ENCODE measurements at regions not wholly inside any gene's neighbourhood (a gene's known extent, or its start where the extent isn't known, plus 50 kb on each side); places are given as distances from the start of the nearest gene placed in this dataset.

GRCh38 chr2:100222844-100223243, 80.5 kb upstream of the AFF3 start:
- no peak for FAIRE-seq
- DNase-seq (ENCODE audit: insufficient read length, low spot score) = no peak
- no peak for TF ChIP-seq POLR2AphosphoS5 (IDR thresholded peaks at IDR 0.05; ENCODE audit: low read depth, low read length)
- TF ChIP-seq POLR2A (IDR thresholded peaks at IDR 0.05; ENCODE audit: low read depth, low read length) = no peak
- no peak for TF ChIP-seq POU2F2 (IDR thresholded peaks at IDR 0.05; ENCODE audit: low read depth, low read length)
- TF ChIP-seq TAF1 (IDR thresholded peaks at IDR 0.05; ENCODE audit: low read depth, low read length) = no peak
- no peak for TF ChIP-seq PAX5 (IDR thresholded peaks at IDR 0.05; ENCODE audit: insufficient read depth, low read length, severe bottlenecking)

GRCh38 chr2:100218552-100218951, 76.2 kb upstream of the AFF3 start:
- no peak for FAIRE-seq
- TF ChIP-seq POLR2AphosphoS5 (IDR thresholded peaks at IDR 0.05; ENCODE audit: low read depth, low read length) = no peak
- TF ChIP-seq TAF1 (IDR thresholded peaks at IDR 0.05; ENCODE audit: low read depth, low read length) = no peak
- TF ChIP-seq SPI1 (IDR thresholded peaks at IDR 0.05; ENCODE audit: low read depth, low read length) = no peak
- no peak for TF ChIP-seq POLR2A (IDR thresholded peaks at IDR 0.05; ENCODE audit: low read depth, low read length)
- TF ChIP-seq PAX5 (IDR thresholded peaks at IDR 0.05; ENCODE audit: insufficient read depth, low read length, severe bottlenecking) = no peak
- no peak for TF ChIP-seq POU2F2 (IDR thresholded peaks at IDR 0.05; ENCODE audit: low read depth, low read length)
- no peak for DNase-seq (ENCODE audit: insufficient read length, low spot score)

DNA sequence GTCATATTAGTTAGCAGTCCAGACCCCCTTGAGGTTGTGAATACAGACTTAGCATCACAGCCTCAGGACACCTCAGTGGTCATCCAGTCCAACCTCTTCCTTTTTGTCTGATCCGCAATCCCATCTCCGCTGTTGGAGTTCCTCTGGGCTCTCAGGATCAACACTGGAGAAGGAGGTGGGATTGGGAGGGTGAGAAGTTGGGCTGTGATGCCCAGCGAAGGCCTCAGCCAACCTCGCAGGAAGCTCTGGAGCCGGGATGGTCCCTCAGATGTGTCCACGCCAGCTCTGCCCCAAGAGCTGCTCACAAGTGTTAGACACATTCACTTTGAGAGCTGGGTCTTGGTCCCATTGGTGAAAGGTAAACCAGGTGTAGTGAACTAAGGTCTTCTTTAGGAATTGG, 74.9 kb upstream of the AFF3 start:
- DNase-seq (ENCODE audit: insufficient read length, low spot score) (no peak), FAIRE-seq (no peak)
- no peak for TF ChIP-seq POU2F2 (IDR thresholded peaks at IDR 0.05; ENCODE audit: low read depth, low read length)
- no peak for TF ChIP-seq POLR2A (IDR thresholded peaks at IDR 0.05; ENCODE audit: low read depth, low read length)
- no peak for TF ChIP-seq SPI1 (IDR thresholded peaks at IDR 0.05; ENCODE audit: low read depth, low read length)
- TF ChIP-seq TAF1 (IDR thresholded peaks at IDR 0.05; ENCODE audit: low read depth, low read length) = no peak
- no peak for TF ChIP-seq PAX5 (IDR thresholded peaks at IDR 0.05; ENCODE audit: insufficient read depth, low read length, severe bottlenecking)
- no peak for TF ChIP-seq POLR2AphosphoS5 (IDR thresholded peaks at IDR 0.05; ENCODE audit: low read depth, low read length)

DNA sequence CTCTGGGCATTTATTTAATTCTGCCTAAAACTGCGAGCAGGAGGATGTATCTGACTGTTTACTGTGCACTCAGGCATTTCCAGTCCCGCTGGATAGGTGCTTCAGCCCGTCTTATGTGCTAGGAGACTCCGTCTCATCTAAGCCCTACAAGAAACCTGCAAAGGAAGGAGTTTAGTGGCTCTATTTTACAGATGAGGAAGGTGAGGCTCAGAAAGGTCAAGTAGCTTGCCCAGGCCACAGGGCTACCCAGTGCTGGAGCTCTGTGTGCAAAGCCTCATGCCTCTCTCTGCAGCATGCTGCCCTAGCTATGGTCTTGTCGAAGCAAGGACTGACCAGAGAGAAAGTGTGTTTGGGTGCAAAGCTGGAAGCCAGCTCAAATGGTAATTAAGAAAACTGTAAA, 73.6 kb upstream of the AFF3 start:
- DNase-seq (ENCODE audit: insufficient read length, low spot score) = no peak
- TF ChIP-seq POU2F2 (IDR thresholded peaks at IDR 0.05; ENCODE audit: low read depth, low read length) = no peak
- no peak for TF ChIP-seq SPI1 (IDR thresholded peaks at IDR 0.05; ENCODE audit: low read depth, low read length)
- TF ChIP-seq PAX5 (IDR thresholded peaks at IDR 0.05; ENCODE audit: insufficient read depth, low read length, severe bottlenecking) = no peak
- TF ChIP-seq POLR2A (IDR thresholded peaks at IDR 0.05; ENCODE audit: low read depth, low read length) = no peak
- TF ChIP-seq TAF1 (IDR thresholded peaks at IDR 0.05; ENCODE audit: low read depth, low read length) = no peak
- no peak for TF ChIP-seq POLR2AphosphoS5 (IDR thresholded peaks at IDR 0.05; ENCODE audit: low read depth, low read length)
- FAIRE-seq = no peak

DNA sequence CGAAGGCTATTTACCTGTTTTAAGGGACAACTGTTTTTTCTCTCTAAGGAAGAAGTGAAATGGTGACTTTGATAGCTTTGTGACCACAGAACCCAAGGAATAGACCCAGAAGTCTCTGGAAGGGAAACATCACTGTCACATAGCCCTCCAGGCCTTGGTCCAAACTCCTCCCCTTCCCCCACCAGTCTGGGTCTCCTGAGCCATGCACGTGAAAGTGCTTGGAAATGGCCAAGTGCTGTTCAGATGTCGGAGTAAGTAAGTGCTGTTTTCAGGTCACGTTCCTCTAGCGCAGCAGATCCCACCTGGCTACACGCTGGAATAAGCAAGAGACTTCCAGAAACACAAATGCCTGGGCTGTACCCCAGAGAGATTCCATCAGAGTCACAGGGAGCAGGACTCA, 73.0 kb upstream of the AFF3 start:
- DNase-seq (ENCODE audit: insufficient read length, low spot score) = no peak
- TF ChIP-seq POU2F2 (IDR thresholded peaks at IDR 0.05; ENCODE audit: low read depth, low read length) (no peak), POLR2A (IDR thresholded peaks at IDR 0.05; ENCODE audit: low read depth, low read length) (no peak), SPI1 (IDR thresholded peaks at IDR 0.05; ENCODE audit: low read depth, low read length) (no peak), PAX5 (IDR thresholded peaks at IDR 0.05; ENCODE audit: insufficient read depth, low read length, severe bottlenecking) (no peak), TAF1 (IDR thresholded peaks at IDR 0.05; ENCODE audit: low read depth, low read length) (no peak), POLR2AphosphoS5 (IDR thresholded peaks at IDR 0.05; ENCODE audit: low read depth, low read length) (no peak)
- no peak for FAIRE-seq

- FAIRE-seq (no peak), DNase-seq (ENCODE audit: insufficient read length, low spot score) (no peak)
- TF ChIP-seq TAF1 (IDR thresholded peaks at IDR 0.05; ENCODE audit: low read depth, low read length) (no peak), POLR2A (IDR thresholded peaks at IDR 0.05; ENCODE audit: low read depth, low read length) (no peak), PAX5 (IDR thresholded peaks at IDR 0.05; ENCODE audit: insufficient read depth, low read length, severe bottlenecking) (no peak), POLR2AphosphoS5 (IDR thresholded peaks at IDR 0.05; ENCODE audit: low read depth, low read length) (no peak), SPI1 (IDR thresholded peaks at IDR 0.05; ENCODE audit: low read depth, low read length) (no peak), POU2F2 (IDR thresholded peaks at IDR 0.05; ENCODE audit: low read depth, low read length) (no peak)
These were observed 72.0 kb upstream of the AFF3 start for GRCh38 chr2:100214265-100214971.

DNA sequence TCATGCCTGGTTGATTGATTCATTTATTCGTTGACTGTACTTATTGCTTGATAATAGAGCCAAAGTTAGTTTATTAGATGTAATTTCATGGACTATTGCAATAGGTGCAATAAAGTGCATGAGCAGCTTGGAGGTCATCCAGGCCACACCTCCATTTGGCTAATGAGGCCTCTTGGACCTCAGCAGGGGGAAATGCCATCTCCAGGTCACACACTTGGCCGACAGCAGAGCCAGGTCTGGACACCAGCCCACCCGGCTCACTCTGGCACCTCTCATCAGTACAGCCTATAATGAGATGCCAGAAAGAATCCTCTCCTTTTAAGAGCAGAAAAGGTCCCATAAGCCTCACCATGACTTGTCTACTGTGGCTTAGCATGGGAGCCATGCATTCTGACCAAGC, 71.2 kb upstream of the AFF3 start:
- no peak for DNase-seq (ENCODE audit: insufficient read length, low spot score)
- FAIRE-seq = no peak
- TF ChIP-seq POLR2AphosphoS5 (IDR thresholded peaks at IDR 0.05; ENCODE audit: low read depth, low read length) (no peak), TAF1 (IDR thresholded peaks at IDR 0.05; ENCODE audit: low read depth, low read length) (no peak), PAX5 (IDR thresholded peaks at IDR 0.05; ENCODE audit: insufficient read depth, low read length, severe bottlenecking) (no peak), SPI1 (IDR thresholded peaks at IDR 0.05; ENCODE audit: low read depth, low read length) (no peak), POU2F2 (IDR thresholded peaks at IDR 0.05; ENCODE audit: low read depth, low read length) (no peak), POLR2A (IDR thresholded peaks at IDR 0.05; ENCODE audit: low read depth, low read length) (no peak)

GRCh38 chr2:100212850-100213249, 70.5 kb upstream of the AFF3 start:
- no peak for FAIRE-seq
- no peak for TF ChIP-seq POLR2A (IDR thresholded peaks at IDR 0.05; ENCODE audit: low read depth, low read length)
- TF ChIP-seq POLR2AphosphoS5 (IDR thresholded peaks at IDR 0.05; ENCODE audit: low read depth, low read length) = no peak
- TF ChIP-seq SPI1 (IDR thresholded peaks at IDR 0.05; ENCODE audit: low read depth, low read length) = no peak
- no peak for TF ChIP-seq TAF1 (IDR thresholded peaks at IDR 0.05; ENCODE audit: low read depth, low read length)
- no peak for DNase-seq (ENCODE audit: insufficient read length, low spot score)

DNA sequence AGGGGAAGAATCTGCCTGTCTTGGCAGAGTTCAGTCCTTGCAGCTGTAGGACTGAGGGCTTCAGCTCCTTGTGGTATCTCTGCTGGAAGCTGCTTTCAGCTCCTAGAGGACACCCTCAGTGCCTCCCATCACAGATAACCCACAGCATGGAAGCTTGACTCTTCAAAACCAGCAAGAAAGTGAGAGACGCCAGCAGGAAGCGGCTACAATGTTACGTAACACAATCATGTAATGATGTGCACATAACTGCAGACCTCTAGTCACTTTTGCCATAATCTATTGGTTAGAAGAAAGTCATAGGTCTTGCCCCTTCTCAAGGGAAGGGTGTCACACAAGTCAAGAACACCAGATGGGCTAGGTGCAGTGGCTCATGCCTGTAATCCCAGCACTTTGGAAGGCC, 69.1 kb upstream of the AFF3 start:
- TF ChIP-seq POLR2AphosphoS5 (IDR thresholded peaks at IDR 0.05; ENCODE audit: low read depth, low read length) (no peak), TAF1 (IDR thresholded peaks at IDR 0.05; ENCODE audit: low read depth, low read length) (no peak), SPI1 (IDR thresholded peaks at IDR 0.05; ENCODE audit: low read depth, low read length) (no peak), POU2F2 (IDR thresholded peaks at IDR 0.05; ENCODE audit: low read depth, low read length) (no peak), POLR2A (IDR thresholded peaks at IDR 0.05; ENCODE audit: low read depth, low read length) (no peak), PAX5 (IDR thresholded peaks at IDR 0.05; ENCODE audit: insufficient read depth, low read length, severe bottlenecking) (no peak)
- FAIRE-seq (peak; percentile 5), DNase-seq (ENCODE audit: insufficient read length, low spot score) (no peak)
